SK-N-SH (cell line): ENCODE measurements at regions not wholly inside any gene's neighbourhood (a gene's known extent, or its start where the extent isn't known, plus 50 kb on each side); places are given as distances from the start of the nearest gene placed in this dataset.

Experiments used
- CTCF ChIA-PET: fragments of 300-600, 350-600 bp; formaldehyde crosslinking; extraction: SDS; loops from one replicate; lab custom pipeline; 2021; lab: Yijun Ruan, JAX
- POLR2A ChIA-PET: fragments of 350-600 bp; sonication (Branson Sonifier 250); formaldehyde crosslinking; extraction: SDS; loops from one replicate; lab custom pipeline; 2020; ENCODE audit warnings: antibody characterized with exemption, inconsistent platforms; lab: Yijun Ruan, JAX
- DNase-seq: peaks from one replicate; pipeline ENCODE4 v3.0.0; 2012
- H2AFZ ChIP-seq: fragments of 200-600 bp; sonication (generic); 2 replicates; pipeline ENCODE4 v1.8.1; 2016; ENCODE audit warnings: antibody characterized with exemption, mild to moderate bottlenecking, low read depth
- H3F3A ChIP-seq: fragments of 200-600 bp; sonication (generic); replicated peaks from 2 replicates; pipeline ENCODE3; 2016; ENCODE audit warnings: antibody characterized with exemption, mild to moderate bottlenecking; ENCODE audit not compliant: insufficient read depth
- H3K27ac ChIP-seq, 2 experiments: fragments of 200-500 bp in 1 of 2; fragments of 200-600 bp in 1 of 2; sonication (Bioruptor generic) in 1 of 2; sonication (generic), shearing (Covaris generic) in 1 of 2; 2 replicates each; pipeline versions ENCODE4 v1.5.1 to v1.6.1; 2014 to 2016; ENCODE audit warnings: low read depth in 2 of 2, inconsistent platforms in 1 of 2, low read length in 1 of 2, mild to moderate bottlenecking in 1 of 2, mixed read lengths in 1 of 2
- H3K27me3 ChIP-seq: fragments of 200-600 bp; sonication (generic), shearing (Covaris generic); 2 replicates; pipeline ENCODE4 v1.6.1; 2016; ENCODE audit warnings: mixed run types; ENCODE audit not compliant: insufficient read depth
- H3K36me3 ChIP-seq, 2 experiments: fragments of 200-500 bp in 1 of 2; fragments of 200-600 bp in 1 of 2; sonication (Bioruptor generic) in 1 of 2; sonication (generic) in 1 of 2; replicated peaks in 1 of 2; 2 replicates each; pipeline versions ENCODE3 to v1.5.1; 2014 to 2016; ENCODE audit warnings: low read length in 1 of 2, mild to moderate bottlenecking in 1 of 2; ENCODE audit not compliant: insufficient read depth in 2 of 2, control insufficient read depth in 1 of 2
- H3K4me1 ChIP-seq, 2 experiments: fragments of 200-500 bp in 1 of 2; fragments of 200-600 bp in 1 of 2; sonication (Bioruptor generic) in 1 of 2; sonication (generic), shearing (Covaris generic) in 1 of 2; 2 replicates each; pipeline versions ENCODE4 v1.5.1 to v1.6.1; 2014 to 2016; ENCODE audit warnings: low read depth in 1 of 2, low read length in 1 of 2, mixed run types in 1 of 2; ENCODE audit not compliant: insufficient read depth in 2 of 2, control insufficient read depth in 1 of 2
- H3K4me2 ChIP-seq: fragments of 200-600 bp; sonication (generic), shearing (Covaris generic); 2 replicates; pipeline ENCODE4 v1.6.1; 2017; ENCODE audit warnings: mixed run types
- H3K4me3 ChIP-seq, 2 experiments: fragments of 200-500 bp in 1 of 2; fragments of 200-600 bp in 1 of 2; sonication (Bioruptor generic) in 1 of 2; sonication (generic), shearing (Covaris generic) in 1 of 2; 2 replicates each; pipeline versions ENCODE4 v1.5.1 to v1.8.1; 2014 to 2016; ENCODE audit warnings: low read depth in 2 of 2, inconsistent platforms in 1 of 2, low read length in 1 of 2, mild to moderate bottlenecking in 1 of 2, mixed read lengths in 1 of 2, moderate library complexity in 1 of 2
- H3K79me2 ChIP-seq: fragments of 200-600 bp; sonication (generic); 2 replicates; pipeline ENCODE4 v1.8.1; 2017; ENCODE audit warnings: mild to moderate bottlenecking; ENCODE audit not compliant: insufficient read depth
- H3K9ac ChIP-seq: fragments of 200-600 bp; sonication (generic); 2 replicates; pipeline ENCODE4 v1.6.1; 2017; ENCODE audit warnings: mixed run types
- H3K9me2 ChIP-seq: fragments of 200-600 bp; sonication (generic); 2 replicates; pipeline ENCODE4 v1.6.1; 2017; ENCODE audit warnings: mixed run types
- H3K9me3 ChIP-seq: fragments of 200-600 bp; sonication (generic); 2 replicates; pipeline ENCODE4 v1.6.1; 2017; ENCODE audit warnings: mixed run types, mild to moderate bottlenecking, moderate library complexity
- H4K20me1 ChIP-seq: fragments of 200-600 bp; sonication (generic); 2 replicates; pipeline ENCODE4 v1.6.1; 2017; ENCODE audit warnings: mild to moderate bottlenecking, mixed run types; ENCODE audit not compliant: insufficient read depth
- EZH2phosphoT487 ChIP-seq: fragments of 200-600 bp; sonication (generic); IDR thresholded peaks from 2 replicates; pipeline ENCODE4 v1.6.1; 2017; ENCODE audit warnings: low read depth, mixed run types, mild to moderate bottlenecking, antibody characterized with exemption, moderate library complexity, borderline replicate concordance
- FOXJ3 ChIP-seq: sonication (generic); formaldehyde crosslinking; IDR thresholded peaks from 2 replicates; pipeline ENCODE4 v1.5.1; 2020; ENCODE audit warnings: mild to moderate bottlenecking, missing genetic modification reagents
- GABPA ChIP-seq: IDR thresholded peaks from 2 replicates; pipeline ENCODE4 v1.4.0; 2012; ENCODE audit warnings: low read depth, mild to moderate bottlenecking
- JUND ChIP-seq: IDR thresholded peaks from 2 replicates; pipeline ENCODE4 v1.4.0; 2012
- MXI1 ChIP-seq: IDR thresholded peaks from 2 replicates; pipeline ENCODE4 v1.6.1; 2012; ENCODE audit warnings: mild to moderate bottlenecking, low read depth, low read length, improper control_type of control experiment
- NFIC ChIP-seq: IDR thresholded peaks from 2 replicates; pipeline ENCODE4 v1.4.0; 2012; ENCODE audit warnings: borderline replicate concordance
- RFX5 ChIP-seq: IDR thresholded peaks from 2 replicates; pipeline ENCODE4 v1.6.1; 2012; ENCODE audit warnings: mild to moderate bottlenecking, improper control_type of control experiment, low read length
- RXRA ChIP-seq: IDR thresholded peaks from 2 replicates; pipeline ENCODE4 v1.4.0; 2012; ENCODE audit warnings: low read depth, mild to moderate bottlenecking, borderline replicate concordance
- SIN3A ChIP-seq: IDR thresholded peaks from 2 replicates; pipeline ENCODE4 v1.6.1; 2012; ENCODE audit warnings: low read depth, mild to moderate bottlenecking, low read length, moderate library complexity, borderline replicate concordance
- TAF1 ChIP-seq: IDR thresholded peaks from 2 replicates; pipeline ENCODE4 v1.6.1; 2012; ENCODE audit warnings: low read depth, mild to moderate bottlenecking, low read length, moderate library complexity, borderline replicate concordance
- WGBS: methylation state at CpG from one replicate; pipeline ENCODE4 v1.1.6; 2017; ENCODE audit warnings: low lambda C conversion rate; 5-methylcytosine and 5-hydroxymethylcytosine counted together
- TF ChIP-seq, protein P1 (sequence below): IDR thresholded peaks from 2 replicates; pipeline ENCODE4 v1.4.0; 2012; ENCODE audit warnings: low read depth, borderline replicate concordance

DNA sequence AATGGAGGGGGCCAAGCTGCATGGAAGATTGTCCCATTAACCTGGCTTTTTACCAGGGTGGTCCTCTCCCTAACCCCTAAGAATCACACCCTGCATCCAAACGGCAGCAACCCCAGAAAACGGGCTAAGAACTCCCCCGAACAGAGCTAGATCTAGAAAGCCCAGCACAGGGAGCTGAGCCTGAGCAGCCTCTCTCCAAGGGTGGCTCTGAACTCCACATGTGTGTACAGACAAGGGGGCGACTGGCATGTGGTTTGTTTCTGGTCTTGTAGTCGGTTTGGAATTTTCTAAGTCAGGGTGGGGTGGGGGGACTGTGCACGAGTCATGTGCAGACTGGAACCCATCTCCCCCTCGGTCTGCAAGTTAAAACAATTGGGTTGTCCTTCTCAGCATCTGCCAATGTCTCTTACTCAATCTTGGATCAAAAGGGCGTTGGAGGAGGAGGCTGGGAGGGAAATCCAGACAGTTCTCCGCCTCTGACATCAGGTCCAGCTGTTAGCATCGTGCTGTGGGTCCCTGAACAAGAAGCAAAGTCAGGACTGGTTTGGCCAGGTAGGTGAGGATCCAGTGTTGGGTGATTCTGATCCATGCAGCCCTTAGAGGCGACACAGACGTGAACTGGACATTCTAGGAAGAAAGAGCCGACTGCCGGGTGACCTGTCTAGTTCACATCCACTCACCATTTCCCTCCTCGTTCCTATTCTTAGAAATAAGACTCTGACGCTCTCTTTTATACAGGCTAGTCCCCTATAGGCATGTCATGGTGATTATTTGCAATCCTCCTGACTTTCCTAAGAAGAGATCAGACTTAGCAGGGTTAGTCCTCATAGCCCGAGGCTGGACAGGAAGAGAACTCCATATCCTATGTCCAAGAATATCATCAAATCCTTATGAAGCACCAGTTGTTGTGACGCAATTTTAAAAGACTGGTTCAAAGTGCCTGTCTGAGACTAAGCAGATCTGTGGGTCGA, 381.8 kb downstream of the SOX9 start:
- H3K27ac ChIP-seq: no peak overlapping the region
- no peaks in the 10 kb centered on the region for H3K36me3 ChIP-seq
- no peak overlapping the region for H3K4me3 ChIP-seq
- H3K9me2 ChIP-seq: no peaks in the 10 kb centered on the region
- peaks cover 0 to 15% of the 10 kb centered on the region in 2 experiments; a peak in 1 of 4 replicates for H3K4me1 ChIP-seq
- no peak for DNase-seq
- ChIA-PET CTCF (interaction anchor here (1.1 to 1.2 kb wide), 2 partner anchors 12 to 207 kb away, joined by 3 read pairs; no protein-coding TSS in a partner anchor), POLR2A (no interaction called here)
- no peaks in the 10 kb centered on the region for H3F3A ChIP-seq
- 77% methylated on average over 19 of the region's 19 CpGs for WGBS
- H4K20me1 ChIP-seq: no peaks in the 10 kb centered on the region
- H3K9ac ChIP-seq: no peak overlapping the region
- H2AFZ ChIP-seq: no peak overlapping the region
- no peaks in the 10 kb centered on the region for H3K27me3 ChIP-seq
- no peak overlapping the region for H3K4me2 ChIP-seq
- peaks cover 17% of the 10 kb centered on the region for H3K79me2 ChIP-seq
- H3K9me3 ChIP-seq: no peaks in the 10 kb centered on the region
- no peak for TF ChIP-seq RXRA
- no peak for TF ChIP-seq RFX5
- no peak for TF ChIP-seq EZH2phosphoT487
- no peak for TF ChIP-seq JUND
- no peak for TF ChIP-seq SIN3A
- TF ChIP-seq, protein P1, sequence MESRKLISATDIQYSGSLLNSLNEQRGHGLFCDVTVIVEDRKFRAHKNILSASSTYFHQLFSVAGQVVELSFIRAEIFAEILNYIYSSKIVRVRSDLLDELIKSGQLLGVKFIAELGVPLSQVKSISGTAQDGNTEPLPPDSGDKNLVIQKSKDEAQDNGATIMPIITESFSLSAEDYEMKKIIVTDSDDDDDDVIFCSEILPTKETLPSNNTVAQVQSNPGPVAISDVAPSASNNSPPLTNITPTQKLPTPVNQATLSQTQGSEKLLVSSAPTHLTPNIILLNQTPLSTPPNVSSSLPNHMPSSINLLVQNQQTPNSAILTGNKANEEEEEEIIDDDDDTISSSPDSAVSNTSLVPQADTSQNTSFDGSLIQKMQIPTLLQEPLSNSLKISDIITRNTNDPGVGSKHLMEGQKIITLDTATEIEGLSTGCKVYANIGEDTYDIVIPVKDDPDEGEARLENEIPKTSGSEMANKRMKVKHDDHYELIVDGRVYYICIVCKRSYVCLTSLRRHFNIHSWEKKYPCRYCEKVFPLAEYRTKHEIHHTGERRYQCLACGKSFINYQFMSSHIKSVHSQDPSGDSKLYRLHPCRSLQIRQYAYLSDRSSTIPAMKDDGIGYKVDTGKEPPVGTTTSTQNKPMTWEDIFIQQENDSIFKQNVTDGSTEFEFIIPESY: no peak
- TF ChIP-seq FOXJ3 (CRISPR knock-in tag): no peak
- TF ChIP-seq MXI1: no peak

DNA sequence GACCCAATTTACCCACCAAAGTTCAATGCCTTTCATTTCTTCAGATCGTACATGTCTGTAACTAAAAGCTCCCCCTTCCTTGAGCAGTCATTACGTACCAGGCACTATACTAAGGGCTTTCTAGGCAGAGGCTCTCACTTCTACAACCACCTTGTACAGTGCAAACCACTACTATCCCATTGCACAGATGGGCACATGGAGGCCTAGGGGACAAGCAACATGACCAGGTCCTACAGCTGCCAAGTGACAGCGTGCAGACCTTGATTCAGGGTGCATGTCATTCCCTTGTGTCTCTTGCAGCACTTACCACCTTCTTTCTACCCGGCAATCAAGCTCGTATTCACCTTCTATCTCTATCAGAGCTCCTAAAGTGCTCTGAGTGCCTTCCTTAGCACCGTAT, 382.7 kb downstream of the SOX9 start:
- H4K20me1 ChIP-seq: no peaks in the 10 kb centered on the region
- TF ChIP-seq EZH2phosphoT487 (no peak), GABPA (no peak), NFIC (no peak), TAF1 (no peak), RXRA (no peak)
- TF ChIP-seq, protein P1: no peak
- TF ChIP-seq, all 33 proteins: peak for 0
- Histone ChIP-seq H3K79me2 (peaks cover 24% of the 10 kb centered on the region), H3K27ac (no peak overlapping the region), H3K9me3 (no peaks in the 10 kb centered on the region), H3K4me3 (no peak overlapping the region), H3K27me3 (no peaks in the 10 kb centered on the region), H3K4me2 (no peak overlapping the region), H2AFZ (no peak overlapping the region), H3F3A (no peaks in the 10 kb centered on the region), H3K9me2 (no peaks in the 10 kb centered on the region), H3K4me1 (peaks cover 0 to 13% of the 10 kb centered on the region in 2 experiments; a peak in 1 of 4 replicates), H3K36me3 (no peaks in the 10 kb centered on the region), H3K9ac (no peak overlapping the region)
- WGBS: 95% methylated on average over 6 of the region's 6 CpGs
- POLR2A ChIA-PET: no interaction called here
- DNase-seq: no peak
- CTCF ChIA-PET: interaction anchor here (1.1 to 1.4 kb wide), 2 partner anchors 11 to 36 kb away, joined by 3 to 5 read pairs; no protein-coding TSS in a partner anchor
